ENCODE measurements at regions not wholly inside any gene's neighbourhood (a gene's known extent, or its start where the extent isn't known, plus 50 kb on each side); places are given as distances from the start of the nearest gene placed in this dataset.

DNA sequence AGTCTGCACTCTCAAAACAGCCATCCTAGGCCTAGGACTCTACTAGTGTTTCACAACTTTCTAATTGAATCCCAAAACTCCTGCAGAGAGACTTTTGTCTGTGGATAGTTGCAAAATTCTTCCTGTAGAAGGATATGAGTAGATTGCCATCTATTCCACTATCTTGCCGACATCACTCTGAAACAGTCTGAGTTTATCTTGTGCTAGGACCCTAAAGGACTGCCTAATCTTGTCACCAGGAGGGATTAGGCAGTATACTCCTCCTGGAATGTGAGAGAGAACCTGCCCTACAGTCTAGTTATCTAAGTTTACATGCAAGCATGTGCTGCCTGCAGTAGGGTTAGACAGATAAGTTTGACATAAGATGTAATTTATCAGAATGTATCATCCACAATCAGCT is 1646.6 kb upstream of the PCDH7 start:
- TF ChIP-seq YY1 (IDR thresholded peaks at IDR 0.05; ENCODE audit: insufficient read depth, insufficient read length): no peak
- no peak for TF ChIP-seq SUZ12 (IDR thresholded peaks at IDR 0.05; ENCODE audit: extremely low read depth, insufficient read depth, insufficient read length)

Measured in NT2/D1 (cell line).